GM21526 (cell line): ENCODE measurements at regions not wholly inside any gene's neighbourhood (a gene's known extent, or its start where the extent isn't known, plus 50 kb on each side); places are given as distances from the start of the nearest gene placed in this dataset.
"Not testable (repeated sequence)": the region's sequence is repeated elsewhere in the genome, so short reads cannot be mapped to it uniquely, and the experiment has no call there.

ENCODE experiments used
- ATAC-seq: cut with Tn5 transposase; IDR thresholded peaks from one replicate; pipeline ENCODE4 v1.9.1; 2021; ENCODE audit warnings: moderate library complexity; ENCODE audit not compliant: unreplicated experiment, low FRiP score

GRCh38 chr1:60265560-60266535, 192.3 kb upstream of the C1orf87 start:
- ATAC-seq, result no peak

- ATAC-seq, result no peak
Measured at GRCh38 chr1:60262701-60263100, 189.1 kb upstream of the C1orf87 start.

DNA sequence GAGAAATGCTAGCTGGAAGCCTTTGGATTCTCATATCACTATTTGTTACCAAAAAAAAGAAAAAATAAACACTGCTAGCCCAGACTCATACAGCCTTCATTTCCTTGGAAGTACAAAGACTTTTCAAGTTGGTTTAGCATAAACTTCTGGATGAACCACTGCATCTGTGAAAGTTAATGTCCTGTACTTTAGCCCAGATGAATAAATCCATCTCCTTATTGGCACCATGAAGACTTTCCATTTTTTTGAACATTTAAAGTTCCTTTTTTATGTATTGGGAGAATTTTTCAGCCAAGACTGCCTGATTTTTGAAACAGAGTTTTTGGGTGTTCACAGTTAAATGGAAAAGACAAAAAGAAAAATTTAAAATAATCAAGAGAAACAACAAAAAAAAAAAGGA, 184.0 kb upstream of the C1orf87 start:
- no peak for ATAC-seq

DNA sequence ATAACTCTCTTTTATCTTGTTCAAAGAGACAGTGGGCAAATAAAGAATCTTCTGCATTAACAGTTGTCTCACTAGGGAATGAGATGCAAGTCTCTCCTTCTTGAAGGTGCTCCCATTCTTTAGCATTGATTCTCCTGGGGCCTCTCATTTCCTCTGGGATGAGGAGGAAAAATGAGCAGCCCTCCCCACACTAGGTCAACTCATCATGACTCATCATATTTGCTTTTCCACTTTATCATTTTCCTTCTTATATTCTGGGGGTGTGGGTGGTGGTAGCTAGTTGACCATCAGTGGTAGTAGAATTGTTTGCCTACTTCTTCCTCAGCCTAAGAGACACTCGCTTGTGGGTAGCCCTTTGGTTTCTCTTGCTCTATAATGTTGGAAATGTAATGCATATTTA, 182.0 kb upstream of the C1orf87 start:
- no peak for ATAC-seq

- no peak for ATAC-seq
Measured at GRCh38 chr1:60251426-60251825, 177.9 kb upstream of the C1orf87 start.

- not testable (repeated sequence) for ATAC-seq
Measured at GRCh38 chr1:60247467-60247866, 173.9 kb upstream of the C1orf87 start.

GRCh38 chr1:60245324-60245723, 171.8 kb upstream of the C1orf87 start:
- ATAC-seq, result no peak

- no peak for ATAC-seq
Measured at GRCh38 chr1:60244906-60245305, 171.3 kb upstream of the C1orf87 start.

DNA sequence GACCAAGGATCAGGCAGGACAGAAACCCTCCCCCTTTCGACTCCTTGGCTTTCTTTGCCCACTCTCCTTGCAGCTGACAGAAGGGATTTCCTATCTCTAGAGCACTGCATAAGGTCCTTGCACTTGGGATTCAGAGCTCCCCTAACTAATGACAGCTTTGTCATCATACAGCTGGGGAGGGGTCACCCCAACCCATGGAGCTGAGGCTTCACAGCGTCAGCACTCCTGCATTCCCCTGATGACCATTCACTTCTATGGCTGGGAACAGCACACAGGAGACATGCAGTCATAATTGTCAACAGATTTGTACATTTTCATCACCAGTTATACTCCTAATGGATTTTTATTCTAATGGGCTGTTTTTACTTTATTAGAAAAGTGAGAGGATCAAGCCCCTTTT, 161.7 kb upstream of the C1orf87 start:
- no peak for ATAC-seq

DNA sequence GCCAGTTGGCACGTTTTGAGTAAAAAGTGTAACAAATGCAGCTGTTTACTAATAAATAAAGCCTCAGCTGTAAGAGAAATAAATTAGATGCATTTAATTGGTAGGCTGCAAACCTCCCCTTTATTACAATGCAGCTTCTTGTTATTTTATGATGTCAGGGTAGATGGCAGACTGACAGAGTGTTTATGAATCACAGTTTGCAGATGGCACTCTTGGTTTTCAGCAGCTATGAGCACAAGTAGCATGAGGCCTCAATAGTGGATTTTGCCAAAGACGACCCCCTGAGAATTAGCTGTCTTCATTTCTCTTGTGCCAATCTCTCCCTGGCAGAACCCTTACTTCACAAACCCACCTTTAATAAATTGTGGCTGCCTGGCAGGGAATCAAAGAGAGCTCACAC, 161.2 kb upstream of the C1orf87 start:
- no peak for ATAC-seq

GRCh38 chr1:60229821-60230220, 156.3 kb upstream of the C1orf87 start:
- no peak for ATAC-seq

DNA sequence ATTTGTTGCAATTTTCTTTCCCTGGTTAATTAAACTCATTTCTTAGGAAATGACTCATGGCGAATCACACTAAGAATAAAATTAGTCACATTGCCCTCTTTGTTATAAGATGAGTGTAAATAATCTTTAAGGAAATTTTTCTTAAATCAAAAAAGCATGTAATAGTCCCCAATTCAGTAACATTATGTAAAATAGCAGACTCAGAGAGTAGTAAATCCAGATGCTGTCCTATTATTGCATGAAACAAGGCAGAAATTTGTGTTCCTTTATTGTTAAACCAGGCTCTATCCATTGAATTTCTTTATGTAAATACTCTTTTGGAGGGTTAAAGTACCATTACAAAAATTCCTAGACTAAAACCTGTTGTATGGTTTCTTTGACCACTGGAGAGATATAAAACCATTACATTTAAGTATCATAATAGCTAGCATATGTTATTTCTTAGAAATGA, 154.5 kb upstream of the C1orf87 start:
- ATAC-seq, result no peak

DNA sequence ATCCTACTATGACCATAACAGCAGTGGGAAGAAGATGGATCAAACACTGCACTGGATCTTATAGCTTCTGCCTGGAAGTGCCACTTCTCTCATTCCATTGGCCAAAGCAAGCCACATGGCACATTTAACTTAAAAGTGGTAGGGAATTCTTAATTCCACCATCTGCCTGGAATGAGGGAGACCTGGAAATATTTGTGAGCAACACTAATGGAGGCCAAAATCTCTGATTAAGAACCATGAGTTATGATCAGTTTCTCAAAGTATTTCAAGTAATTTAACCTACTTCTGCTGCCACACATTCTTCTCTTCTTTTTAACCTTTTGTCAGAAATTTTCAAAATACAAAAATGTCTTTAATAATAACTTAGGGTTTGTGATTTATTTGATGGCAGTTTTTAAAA, 154.0 kb upstream of the C1orf87 start:
- ATAC-seq, result no peak

GRCh38 chr1:60225486-60225885, 151.9 kb upstream of the C1orf87 start:
- ATAC-seq, result no peak

GRCh38 chr1:60224523-60224922, 151.0 kb upstream of the C1orf87 start:
- no peak for ATAC-seq

GRCh38 chr1:60223158-60223557, 149.6 kb upstream of the C1orf87 start:
- ATAC-seq, result no peak

- no peak for ATAC-seq
Measured at GRCh38 chr1:60222360-60223115, 149.0 kb upstream of the C1orf87 start.

DNA sequence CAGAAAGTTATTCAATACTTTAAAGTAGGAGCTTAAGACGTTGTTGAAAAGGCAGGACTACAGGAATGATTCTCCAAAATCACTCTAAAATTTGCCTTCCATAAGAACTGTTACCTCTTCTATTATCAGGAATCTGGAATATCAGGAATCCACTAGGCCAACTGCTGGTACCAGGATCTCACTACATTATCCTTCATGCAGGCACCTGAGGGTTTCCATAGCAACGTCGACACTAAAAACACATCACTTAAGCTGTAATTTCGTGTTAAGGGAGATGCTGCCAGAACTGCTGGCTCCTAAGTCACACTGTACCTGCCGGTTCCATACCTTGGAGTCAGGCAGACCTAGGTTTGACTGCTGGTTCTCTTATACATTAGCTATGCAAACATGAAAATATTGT, 139.7 kb upstream of the C1orf87 start:
- no peak for ATAC-seq

GRCh38 chr1:60196026-60196425, 122.5 kb upstream of the C1orf87 start:
- no peak for ATAC-seq

- ATAC-seq, result no peak
Measured at GRCh38 chr1:60185684-60186083, 112.1 kb upstream of the C1orf87 start.

DNA sequence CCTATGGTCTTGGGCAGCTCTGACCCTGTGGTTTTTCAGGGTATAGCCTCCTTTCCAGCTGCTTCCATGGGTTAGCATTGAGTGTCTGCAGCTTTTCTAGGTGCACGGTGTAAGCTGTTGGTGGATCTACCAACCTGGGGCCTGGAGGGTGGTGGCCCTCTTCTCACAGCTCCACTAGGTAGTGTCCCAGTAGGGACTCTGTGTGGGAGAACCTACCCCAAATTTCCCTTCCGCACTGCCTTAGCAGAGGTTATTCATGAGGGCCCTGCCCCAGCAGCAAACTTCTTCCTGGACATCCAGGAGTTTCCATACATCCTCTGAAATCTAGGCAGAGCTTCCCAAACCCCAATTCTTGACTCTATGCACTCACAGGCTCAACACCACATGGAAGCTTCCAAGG, 111.0 kb upstream of the C1orf87 start:
- no peak for ATAC-seq
